MM.1S (cell line): ENCODE measurements at regions not wholly inside any gene's neighbourhood (a gene's known extent, or its start where the extent isn't known, plus 50 kb on each side); places are given as distances from the start of the nearest gene placed in this dataset.

ENCODE experiments used
- EZH2 ChIP-seq: fragments of 300-600 bp; sonication (generic); optimal IDR thresholded peaks from 2 replicates; pipeline ENCODE3; 2017; ENCODE audit warnings: low read depth, mild to moderate bottlenecking, antibody characterized with exemption, low read length, mixed read lengths
- EZH2phosphoT487 ChIP-seq: fragments of 300-600 bp; sonication (generic); IDR thresholded peaks from 2 replicates; pipeline ENCODE4 v1.6.1; 2018; ENCODE audit warnings: antibody characterized with exemption, low read length
- TF ChIP-seq, protein P1 (sequence below): fragments of 300-600 bp; sonication (generic); IDR thresholded peaks from 2 replicates; pipeline ENCODE4 v1.5.1; 2016; ENCODE audit warnings: antibody characterized with exemption, low read length, mixed read lengths

DNA sequence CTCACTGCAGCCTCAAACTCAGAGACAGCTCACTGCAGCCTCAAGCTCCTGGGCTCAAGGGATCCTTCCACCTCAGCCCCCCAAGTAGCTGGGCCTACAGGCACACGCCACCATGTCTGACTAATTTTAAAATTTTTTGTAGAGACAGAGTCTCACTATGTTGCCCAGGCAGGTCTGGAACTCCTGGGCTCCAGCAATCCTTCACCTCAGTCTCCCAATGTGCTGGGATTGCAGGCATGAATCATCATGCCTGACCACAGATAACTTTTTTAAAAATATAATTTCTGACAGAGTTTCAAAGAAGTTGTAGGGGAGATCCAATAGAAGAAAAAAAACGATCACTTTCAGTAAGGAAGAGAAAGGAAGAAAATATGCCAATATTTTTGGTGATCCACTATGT, 189.7 kb upstream of the CDKN3 start:
- TF ChIP-seq, protein P1, sequence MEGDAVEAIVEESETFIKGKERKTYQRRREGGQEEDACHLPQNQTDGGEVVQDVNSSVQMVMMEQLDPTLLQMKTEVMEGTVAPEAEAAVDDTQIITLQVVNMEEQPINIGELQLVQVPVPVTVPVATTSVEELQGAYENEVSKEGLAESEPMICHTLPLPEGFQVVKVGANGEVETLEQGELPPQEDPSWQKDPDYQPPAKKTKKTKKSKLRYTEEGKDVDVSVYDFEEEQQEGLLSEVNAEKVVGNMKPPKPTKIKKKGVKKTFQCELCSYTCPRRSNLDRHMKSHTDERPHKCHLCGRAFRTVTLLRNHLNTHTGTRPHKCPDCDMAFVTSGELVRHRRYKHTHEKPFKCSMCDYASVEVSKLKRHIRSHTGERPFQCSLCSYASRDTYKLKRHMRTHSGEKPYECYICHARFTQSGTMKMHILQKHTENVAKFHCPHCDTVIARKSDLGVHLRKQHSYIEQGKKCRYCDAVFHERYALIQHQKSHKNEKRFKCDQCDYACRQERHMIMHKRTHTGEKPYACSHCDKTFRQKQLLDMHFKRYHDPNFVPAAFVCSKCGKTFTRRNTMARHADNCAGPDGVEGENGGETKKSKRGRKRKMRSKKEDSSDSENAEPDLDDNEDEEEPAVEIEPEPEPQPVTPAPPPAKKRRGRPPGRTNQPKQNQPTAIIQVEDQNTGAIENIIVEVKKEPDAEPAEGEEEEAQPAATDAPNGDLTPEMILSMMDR = no peak
- TF ChIP-seq EZH2 = no peak
- TF ChIP-seq EZH2phosphoT487 = no peak
